GM12891 (cell line): ENCODE measurements at regions not wholly inside any gene's neighbourhood (a gene's known extent, or its start where the extent isn't known, plus 50 kb on each side); places are given as distances from the start of the nearest gene placed in this dataset.

ENCODE experiments used
- PAX5 ChIP-seq: IDR thresholded peaks from 2 replicates; pipeline ENCODE4 v1.6.1; 2011; ENCODE audit warnings: low read length, moderate library complexity, mild to moderate bottlenecking; ENCODE audit not compliant: insufficient read depth, severe bottlenecking
- POLR2A ChIP-seq: IDR thresholded peaks from 2 replicates; pipeline ENCODE4 v1.6.1; 2011; ENCODE audit warnings: low read depth, low read length, control low read depth
- POLR2AphosphoS5 ChIP-seq: IDR thresholded peaks from 2 replicates; pipeline ENCODE4 v1.6.1; 2011; ENCODE audit warnings: low read depth, low read length, control low read depth
- POU2F2 ChIP-seq: IDR thresholded peaks from 2 replicates; pipeline ENCODE4 v1.6.1; 2011; ENCODE audit warnings: low read depth, mild to moderate bottlenecking, control low read depth, low read length, moderate library complexity
- SPI1 ChIP-seq: IDR thresholded peaks from 2 replicates; pipeline ENCODE4 v1.6.1; 2011; ENCODE audit warnings: low read depth, low read length, control low read depth
- TAF1 ChIP-seq: IDR thresholded peaks from 2 replicates; pipeline ENCODE4 v1.6.1; 2011; ENCODE audit warnings: low read depth, low read length, control low read depth

GRCh38 chr1:68590473-68590872 lies 93.6 kb upstream of the DEPDC1 start:
- TF ChIP-seq POLR2A (no peak), TAF1 (no peak), SPI1 (no peak), POLR2AphosphoS5 (no peak), POU2F2 (no peak), PAX5 (no peak)
